ENCODE measurements at regions not wholly inside any gene's neighbourhood (a gene's known extent, or its start where the extent isn't known, plus 50 kb on each side); places are given as distances from the start of the nearest gene placed in this dataset.

DNA sequence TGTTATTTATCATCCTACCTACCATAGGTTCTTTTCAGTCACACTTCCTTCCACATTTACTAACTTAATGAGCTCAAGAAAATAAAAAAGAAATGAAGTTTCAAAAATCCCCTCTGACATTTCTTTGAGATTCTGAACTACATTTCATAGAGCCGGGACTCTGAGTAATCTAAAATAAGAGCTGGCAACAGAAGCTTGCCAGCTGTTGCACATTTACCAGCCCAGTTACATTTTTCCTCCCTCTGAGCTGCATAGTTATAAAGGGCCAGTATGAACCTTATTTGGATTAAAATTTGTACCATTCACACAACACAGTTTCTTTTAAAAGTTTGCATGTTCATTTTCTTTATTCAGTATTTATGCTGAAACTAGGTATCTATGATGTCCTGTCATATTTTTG lies 119.5 kb upstream of the CAV2 start:
- intact Hi-C loops (cut with DNase I; ENCODE audit: low total_unique reads): no loop called here
- no peaks in the 10 kb centered on the region for H3K9me3 ChIP-seq
- no peak for DNase-seq
- H3K27ac ChIP-seq: peak overlapping the region; percentile 47 to 76
- no peaks in the 10 kb centered on the region for H3K36me3 ChIP-seq
- no peak overlapping the region for H3K4me3 ChIP-seq
- no peaks in the 10 kb centered on the region for H3K27me3 ChIP-seq
- peaks cover 0 to 24% (median 6%) of the 10 kb centered on the region in 4 donors for H3K4me1 ChIP-seq
- TF ChIP-seq, protein P1, sequence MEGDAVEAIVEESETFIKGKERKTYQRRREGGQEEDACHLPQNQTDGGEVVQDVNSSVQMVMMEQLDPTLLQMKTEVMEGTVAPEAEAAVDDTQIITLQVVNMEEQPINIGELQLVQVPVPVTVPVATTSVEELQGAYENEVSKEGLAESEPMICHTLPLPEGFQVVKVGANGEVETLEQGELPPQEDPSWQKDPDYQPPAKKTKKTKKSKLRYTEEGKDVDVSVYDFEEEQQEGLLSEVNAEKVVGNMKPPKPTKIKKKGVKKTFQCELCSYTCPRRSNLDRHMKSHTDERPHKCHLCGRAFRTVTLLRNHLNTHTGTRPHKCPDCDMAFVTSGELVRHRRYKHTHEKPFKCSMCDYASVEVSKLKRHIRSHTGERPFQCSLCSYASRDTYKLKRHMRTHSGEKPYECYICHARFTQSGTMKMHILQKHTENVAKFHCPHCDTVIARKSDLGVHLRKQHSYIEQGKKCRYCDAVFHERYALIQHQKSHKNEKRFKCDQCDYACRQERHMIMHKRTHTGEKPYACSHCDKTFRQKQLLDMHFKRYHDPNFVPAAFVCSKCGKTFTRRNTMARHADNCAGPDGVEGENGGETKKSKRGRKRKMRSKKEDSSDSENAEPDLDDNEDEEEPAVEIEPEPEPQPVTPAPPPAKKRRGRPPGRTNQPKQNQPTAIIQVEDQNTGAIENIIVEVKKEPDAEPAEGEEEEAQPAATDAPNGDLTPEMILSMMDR (IDR thresholded peaks at IDR 0.05): no peak

DNA sequence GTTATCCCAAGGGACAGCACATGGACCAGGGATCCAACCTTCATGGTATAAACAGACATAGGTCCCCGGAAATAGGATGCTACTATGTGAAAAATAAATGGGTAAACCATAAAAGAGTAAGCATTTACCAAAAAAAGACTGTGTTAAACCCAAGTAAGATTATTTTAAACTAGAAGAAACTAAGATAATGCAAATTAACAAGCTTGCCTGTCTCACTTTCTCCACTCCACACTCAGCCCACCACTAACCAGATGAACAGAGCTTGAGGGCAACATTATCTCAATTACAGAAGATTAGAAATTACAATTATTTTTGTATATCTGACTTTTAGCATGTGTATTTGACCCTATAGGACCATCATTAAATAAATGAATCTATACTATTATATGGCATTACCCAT lies 117.2 kb upstream of the CAV2 start:
- TF ChIP-seq, protein P1 (IDR thresholded peaks at IDR 0.05): no peak
- no peak overlapping the region for H3K4me3 ChIP-seq
- intact Hi-C loops (cut with DNase I; ENCODE audit: low total_unique reads): no loop called here
- no peak overlapping the region for H3K27ac ChIP-seq
- H3K9me3 ChIP-seq: no peaks in the 10 kb centered on the region
- H3K27me3 ChIP-seq: no peaks in the 10 kb centered on the region
- DNase-seq: no peak
- no peaks in the 10 kb centered on the region for H3K36me3 ChIP-seq
- H3K4me1 ChIP-seq: peaks cover 0 to 24% (median 6%) of the 10 kb centered on the region in 4 donors

DNA sequence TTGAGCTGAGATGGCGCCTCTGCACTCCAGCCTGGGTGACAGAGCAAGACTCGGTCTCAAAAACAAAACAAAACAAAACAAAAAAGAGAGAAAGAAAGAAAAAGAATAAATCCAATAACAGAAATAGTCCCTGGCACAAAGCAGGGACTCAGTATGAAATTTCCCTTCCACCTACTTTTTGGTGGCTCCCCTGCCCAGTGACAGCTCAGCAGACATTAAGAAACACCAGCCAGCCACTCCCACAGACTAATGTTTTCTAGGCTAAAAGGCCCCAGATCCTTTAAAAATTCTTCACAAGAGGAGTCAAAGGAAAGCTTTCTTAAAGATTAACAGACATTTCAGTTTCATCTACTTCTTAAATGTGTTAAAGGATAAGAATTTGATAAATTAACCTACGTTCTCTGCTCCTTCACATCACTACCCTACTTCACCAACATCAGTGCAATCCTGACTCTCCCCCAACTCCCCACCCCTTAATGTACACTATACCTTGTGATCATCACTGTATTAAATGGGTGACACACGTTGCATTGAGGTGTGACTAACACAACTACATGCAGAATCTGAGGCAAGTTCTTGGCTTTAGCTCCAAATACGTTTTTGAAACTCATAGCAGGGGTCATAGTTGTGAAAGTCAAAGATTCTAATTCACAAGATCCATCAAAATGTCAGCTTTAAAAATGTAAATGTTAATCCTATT lies 114.5 kb upstream of the CAV2 start:
- Histone ChIP-seq H3K27me3 (no peaks in the 10 kb centered on the region), H3K4me1 (peaks cover 0 to 12% (median 2%) of the 10 kb centered on the region in 4 donors), H3K36me3 (no peaks in the 10 kb centered on the region), H3K4me3 (no peak overlapping the region), H3K9me3 (no peaks in the 10 kb centered on the region), H3K27ac (no peak overlapping the region)
- TF ChIP-seq, protein P1 (IDR thresholded peaks at IDR 0.05): no peak
- no peak for DNase-seq
- intact Hi-C loops (cut with DNase I; ENCODE audit: low total_unique reads): no loop called here

DNA sequence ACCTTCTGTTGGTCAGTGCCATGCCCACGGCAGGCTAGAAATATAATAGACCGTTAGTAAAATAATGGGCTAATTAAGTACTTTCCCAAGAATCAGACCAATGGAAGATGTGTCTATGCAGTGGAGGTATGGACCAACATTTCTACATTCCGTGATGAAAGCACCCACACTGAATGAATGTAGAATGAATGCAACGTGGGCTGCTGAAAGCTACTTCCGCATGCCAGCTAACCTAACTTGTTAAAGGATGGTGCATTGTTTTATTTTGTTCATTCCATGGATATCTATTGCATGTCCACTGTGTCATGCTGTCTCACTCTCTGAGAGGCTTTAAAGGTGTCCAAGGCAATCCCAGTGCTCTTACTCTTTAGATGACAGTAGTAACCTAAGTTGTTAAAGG lies 112.9 kb upstream of the CAV2 start:
- Histone ChIP-seq H3K36me3 (no peaks in the 10 kb centered on the region), H3K27ac (no peak overlapping the region), H3K4me3 (no peak overlapping the region), H3K27me3 (no peaks in the 10 kb centered on the region), H3K4me1 (no peaks in the 10 kb centered on the region), H3K9me3 (no peaks in the 10 kb centered on the region)
- DNase-seq: no peak
- TF ChIP-seq, protein P1 (IDR thresholded peaks at IDR 0.05): no peak
- intact Hi-C loops (cut with DNase I; ENCODE audit: low total_unique reads): no loop called here

DNA sequence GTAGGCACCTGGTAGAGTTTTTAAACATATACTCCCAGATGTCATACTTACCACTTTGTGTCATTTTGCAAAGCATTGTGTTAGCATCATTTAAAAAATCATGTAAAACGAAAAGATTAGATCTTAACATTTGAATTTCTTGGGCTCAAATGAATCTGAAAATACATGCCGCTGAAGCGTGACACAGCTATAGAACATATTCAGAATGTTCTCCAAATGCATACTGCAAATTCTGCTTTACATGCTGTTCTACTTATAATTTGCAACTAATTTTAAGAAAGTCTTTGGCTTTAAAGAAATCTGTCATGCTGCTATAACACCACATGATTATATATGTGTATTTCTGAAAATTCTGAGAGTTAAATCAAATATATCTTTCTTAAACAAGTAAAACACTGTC lies 109.2 kb upstream of the CAV2 start:
- H3K27me3 ChIP-seq: no peaks in the 10 kb centered on the region
- H3K4me1 ChIP-seq: peaks cover 0 to 28% (median 8%) of the 10 kb centered on the region in 4 donors
- TF ChIP-seq, protein P1 (IDR thresholded peaks at IDR 0.05): no peak
- H3K9me3 ChIP-seq: no peaks in the 10 kb centered on the region
- no peak overlapping the region for H3K4me3 ChIP-seq
- no peaks in the 10 kb centered on the region for H3K36me3 ChIP-seq
- H3K27ac ChIP-seq: no peak overlapping the region
- intact Hi-C loops (cut with DNase I; ENCODE audit: low total_unique reads): no loop called here
- no peak for DNase-seq

Data from tibial artery (tissue), 4 donors.